ENCODE measurements at regions not wholly inside any gene's neighbourhood (a gene's known extent, or its start where the extent isn't known, plus 50 kb on each side); places are given as distances from the start of the nearest gene placed in this dataset.

- BruUV-seq (replicated peaks) = no TSS peak
- H3K4me3 ChIP-seq (replicated peaks in 1 of 2; ENCODE audit: low read depth in 1 of 2, low read length in 2 of 2) = no peak overlapping the region
- ChIA-PET CTCF (interaction anchor here (0.6 to 2.6 kb wide), 3 partner anchors 17 to 185 kb away, joined by 3 to 10 read pairs (median 3); no protein-coding TSS in a partner anchor), POLR2A (no interaction called here), RAD21 (ENCODE audit: low non-redundant PET in 1 of 2, low total read pairs in 2 of 2, uncharacterized antibody in 2 of 2, unreplicated experiment in 2 of 2) (no interaction called here)
- no peaks in the 10 kb centered on the region for H3K36me3 ChIP-seq (ENCODE audit: control insufficient read depth in 1 of 2, insufficient read depth in 2 of 2, low read length in 2 of 2)
- no peaks in the 10 kb centered on the region for H3K79me2 ChIP-seq (ENCODE audit: insufficient read depth, low read length)
- no peaks in the 10 kb centered on the region for H3K4me1 ChIP-seq (ENCODE audit: control insufficient read depth in 1 of 2, insufficient read depth in 2 of 2, low read length in 2 of 2)
- no peaks in the 10 kb centered on the region for H3K9me2 ChIP-seq (ENCODE audit: insufficient read depth)
- TF ChIP-seq RAD21 (IDR thresholded peaks at IDR 0.05; ENCODE audit: low read depth) = peak; percentile 49
- TF ChIP-seq SP1 (IDR thresholded peaks at IDR 0.05; ENCODE audit: low read depth) = no peak
- TF ChIP-seq JUND (IDR thresholded peaks at IDR 0.05) = no peak
- TF ChIP-seq CEBPB (IDR thresholded peaks at IDR 0.05; ENCODE audit: low read depth) = no peak
- no peak for TF ChIP-seq EGR1 (IDR thresholded peaks at IDR 0.05; ENCODE audit: low read depth)
- no peak for TF ChIP-seq EZH2phosphoT487 (IDR thresholded peaks at IDR 0.05; ENCODE audit: borderline replicate concordance)
- TF ChIP-seq TCF7L2 (IDR thresholded peaks at IDR 0.05; ENCODE audit: borderline replicate concordance, extremely low read depth, insufficient read depth, insufficient read length) = no peak
- TF ChIP-seq, protein P1, sequence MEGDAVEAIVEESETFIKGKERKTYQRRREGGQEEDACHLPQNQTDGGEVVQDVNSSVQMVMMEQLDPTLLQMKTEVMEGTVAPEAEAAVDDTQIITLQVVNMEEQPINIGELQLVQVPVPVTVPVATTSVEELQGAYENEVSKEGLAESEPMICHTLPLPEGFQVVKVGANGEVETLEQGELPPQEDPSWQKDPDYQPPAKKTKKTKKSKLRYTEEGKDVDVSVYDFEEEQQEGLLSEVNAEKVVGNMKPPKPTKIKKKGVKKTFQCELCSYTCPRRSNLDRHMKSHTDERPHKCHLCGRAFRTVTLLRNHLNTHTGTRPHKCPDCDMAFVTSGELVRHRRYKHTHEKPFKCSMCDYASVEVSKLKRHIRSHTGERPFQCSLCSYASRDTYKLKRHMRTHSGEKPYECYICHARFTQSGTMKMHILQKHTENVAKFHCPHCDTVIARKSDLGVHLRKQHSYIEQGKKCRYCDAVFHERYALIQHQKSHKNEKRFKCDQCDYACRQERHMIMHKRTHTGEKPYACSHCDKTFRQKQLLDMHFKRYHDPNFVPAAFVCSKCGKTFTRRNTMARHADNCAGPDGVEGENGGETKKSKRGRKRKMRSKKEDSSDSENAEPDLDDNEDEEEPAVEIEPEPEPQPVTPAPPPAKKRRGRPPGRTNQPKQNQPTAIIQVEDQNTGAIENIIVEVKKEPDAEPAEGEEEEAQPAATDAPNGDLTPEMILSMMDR (IDR thresholded peaks at IDR 0.05 in 2 of 3, conservative IDR thresholded peaks at IDR 0.05 in 1 of 3; ENCODE audit: borderline replicate concordance in 1 of 3, insufficient read depth in 1 of 3, low read depth in 2 of 3, low read length in 2 of 3) = peak; percentile 24 to 60 (median 57); a peak in 5 of 6 replicates
- no peaks in the 10 kb centered on the region for H4K20me1 ChIP-seq (ENCODE audit: insufficient read depth)
- no peak overlapping the region for H3K4me2 ChIP-seq (ENCODE audit: low read length)
- no peak overlapping the region for H2AFZ ChIP-seq (ENCODE audit: low read depth, low read length, poor library complexity, severe bottlenecking)
- H3K27me3 ChIP-seq (ENCODE audit: insufficient read depth, low read length) = no peaks in the 10 kb centered on the region
- DNase-seq (ENCODE audit: low read depth, low spot score) (no peak), ATAC-seq (peak; percentile 82)
- H3K9me3 ChIP-seq (ENCODE audit: control insufficient read depth in 1 of 2, insufficient read depth in 1 of 2, low read depth in 1 of 2, low read length in 2 of 2) = no peaks in the 10 kb centered on the region
- H3K9ac ChIP-seq (ENCODE audit: low read length) = no peak overlapping the region
- H3K27ac ChIP-seq (ENCODE audit: low read depth, low read length) = no peak overlapping the region
- intact Hi-C loops (cut with micrococcal nuclease) = loop anchor here (1.0 to 5.0 kb wide), 2 partner anchors 42 to 185 kb away; no protein-coding TSS in a partner anchor
These were observed 104.9 kb downstream of the TENT5C start for GRCh38 chr1:117710710-117711109.

DNA sequence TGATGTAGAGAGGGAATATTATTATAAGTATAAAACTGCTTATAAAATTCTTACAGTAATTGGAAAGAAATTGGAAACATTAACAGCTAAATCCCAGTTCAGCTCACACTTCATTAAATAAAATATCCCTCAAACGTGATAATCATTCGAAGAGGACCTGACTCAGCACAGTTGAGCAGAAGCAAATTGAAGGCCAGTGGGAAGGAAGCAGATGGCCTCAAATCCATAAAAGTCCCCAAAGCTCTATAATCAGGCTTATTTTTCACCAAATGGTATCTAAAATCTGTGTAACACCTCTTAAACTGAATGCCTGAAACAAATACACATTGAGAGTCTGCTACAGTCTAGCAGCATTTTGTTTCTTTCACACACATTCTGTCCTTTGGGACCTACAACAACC lies 106.8 kb downstream of the TENT5C start:
- H3K36me3 ChIP-seq (ENCODE audit: control insufficient read depth in 1 of 2, insufficient read depth in 2 of 2, low read length in 2 of 2) = no peaks in the 10 kb centered on the region
- no peak overlapping the region for H2AFZ ChIP-seq (ENCODE audit: low read depth, low read length, poor library complexity, severe bottlenecking)
- H3K4me1 ChIP-seq (ENCODE audit: control insufficient read depth in 1 of 2, insufficient read depth in 2 of 2, low read length in 2 of 2) = no peaks in the 10 kb centered on the region
- no peaks in the 10 kb centered on the region for H3K9me2 ChIP-seq (ENCODE audit: insufficient read depth)
- RAD21 ChIA-PET (ENCODE audit: low non-redundant PET in 1 of 2, low total read pairs in 2 of 2, uncharacterized antibody in 2 of 2, unreplicated experiment in 2 of 2) = no interaction called here
- no peak overlapping the region for H3K4me3 ChIP-seq (replicated peaks in 1 of 2; ENCODE audit: low read depth in 1 of 2, low read length in 2 of 2)
- no peaks in the 10 kb centered on the region for H4K20me1 ChIP-seq (ENCODE audit: insufficient read depth)
- H3K27ac ChIP-seq (ENCODE audit: low read depth, low read length) = no peak overlapping the region
- no peaks in the 10 kb centered on the region for H3K79me2 ChIP-seq (ENCODE audit: insufficient read depth, low read length)
- ATAC-seq (no peak), DNase-seq (ENCODE audit: low read depth, low spot score) (no peak)
- no peaks in the 10 kb centered on the region for H3K27me3 ChIP-seq (ENCODE audit: insufficient read depth, low read length)
- no peak overlapping the region for H3K9ac ChIP-seq (ENCODE audit: low read length)
- no TSS peak for BruUV-seq (replicated peaks)
- POLR2A ChIA-PET = no interaction called here
- CTCF ChIA-PET = no interaction called here
- intact Hi-C loops (cut with micrococcal nuclease) = loop anchor here (5.0 kb wide), 1 partner anchor 40 kb away; no protein-coding TSS in a partner anchor
- no peak for TF ChIP-seq ZNF274 (IDR thresholded peaks at IDR 0.05; ENCODE audit: low read depth, low read length)
- no peak for TF ChIP-seq ZFX (IDR thresholded peaks at IDR 0.05)
- no peak for TF ChIP-seq EZH2phosphoT487 (IDR thresholded peaks at IDR 0.05; ENCODE audit: borderline replicate concordance)
- no peak for TF ChIP-seq EZH2 (IDR thresholded peaks at IDR 0.05)
- no peak for TF ChIP-seq FOSL1 (IDR thresholded peaks at IDR 0.05; ENCODE audit: low read depth)
- TF ChIP-seq YY1 (IDR thresholded peaks at IDR 0.05; ENCODE audit: extremely low read depth, insufficient replicate concordance, low read depth, low read length) = no peak
- no peak for TF ChIP-seq CEBPB (IDR thresholded peaks at IDR 0.05; ENCODE audit: low read depth)
- TF ChIP-seq SP1 (IDR thresholded peaks at IDR 0.05; ENCODE audit: low read depth) = no peak
- TF ChIP-seq, protein P2, sequence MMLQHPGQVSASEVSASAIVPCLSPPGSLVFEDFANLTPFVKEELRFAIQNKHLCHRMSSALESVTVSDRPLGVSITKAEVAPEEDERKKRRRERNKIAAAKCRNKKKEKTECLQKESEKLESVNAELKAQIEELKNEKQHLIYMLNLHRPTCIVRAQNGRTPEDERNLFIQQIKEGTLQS (IDR thresholded peaks at IDR 0.05) = no peak
- TF ChIP-seq CBX3 (IDR thresholded peaks at IDR 0.05; ENCODE audit: low read depth) = no peak
- no peak for TF ChIP-seq ELF1 (IDR thresholded peaks at IDR 0.05; ENCODE audit: borderline replicate concordance, low read depth)
- no peak for TF ChIP-seq POLR2AphosphoS5 (IDR thresholded peaks at IDR 0.05; ENCODE audit: low read depth, low read length)
- TF ChIP-seq, protein P1 (IDR thresholded peaks at IDR 0.05 in 2 of 3, conservative IDR thresholded peaks at IDR 0.05 in 1 of 3; ENCODE audit: borderline replicate concordance in 1 of 3, insufficient read depth in 1 of 3, low read depth in 2 of 3, low read length in 2 of 3) = no peak
- TF ChIP-seq RAD21 (IDR thresholded peaks at IDR 0.05; ENCODE audit: low read depth) = no peak
- H3K4me2 ChIP-seq (ENCODE audit: low read length) = no peak overlapping the region
- H3K9me3 ChIP-seq (ENCODE audit: control insufficient read depth in 1 of 2, insufficient read depth in 1 of 2, low read depth in 1 of 2, low read length in 2 of 2) = no peaks in the 10 kb centered on the region
